Neuron (in vitro differentiated cells): ENCODE measurements at regions not wholly inside any gene's neighbourhood (a gene's known extent, or its start where the extent isn't known, plus 50 kb on each side); places are given as distances from the start of the nearest gene placed in this dataset.
A peak's percentile ranks its signal among the peaks of the same experiment; 100 is the strongest.

Experiments used
- H2AFZ ChIP-seq: one replicate; pipeline ENCODE4 v1.6.1; 2013; ENCODE audit warnings: low read depth, mild to moderate bottlenecking, inconsistent platforms, low read length, moderate library complexity
- H3K27me3 ChIP-seq: one replicate; pipeline ENCODE4 v1.6.1; 2013; ENCODE audit warnings: low read length; ENCODE audit not compliant: insufficient read depth
- H3K36me3 ChIP-seq: one replicate; pipeline ENCODE4 v1.6.1; 2013; ENCODE audit warnings: low read length; ENCODE audit not compliant: insufficient read depth
- H3K4me1 ChIP-seq: one replicate; pipeline ENCODE4 v1.6.1; 2013; ENCODE audit warnings: low read length; ENCODE audit not compliant: insufficient read depth
- H3K4me3 ChIP-seq: 2 replicates; pipeline ENCODE4 v1.5.1; 2013; ENCODE audit warnings: mild to moderate bottlenecking, low read length, moderate library complexity
- H3K9me3 ChIP-seq: one replicate; pipeline ENCODE4 v1.6.1; 2013; ENCODE audit warnings: low read length

DNA sequence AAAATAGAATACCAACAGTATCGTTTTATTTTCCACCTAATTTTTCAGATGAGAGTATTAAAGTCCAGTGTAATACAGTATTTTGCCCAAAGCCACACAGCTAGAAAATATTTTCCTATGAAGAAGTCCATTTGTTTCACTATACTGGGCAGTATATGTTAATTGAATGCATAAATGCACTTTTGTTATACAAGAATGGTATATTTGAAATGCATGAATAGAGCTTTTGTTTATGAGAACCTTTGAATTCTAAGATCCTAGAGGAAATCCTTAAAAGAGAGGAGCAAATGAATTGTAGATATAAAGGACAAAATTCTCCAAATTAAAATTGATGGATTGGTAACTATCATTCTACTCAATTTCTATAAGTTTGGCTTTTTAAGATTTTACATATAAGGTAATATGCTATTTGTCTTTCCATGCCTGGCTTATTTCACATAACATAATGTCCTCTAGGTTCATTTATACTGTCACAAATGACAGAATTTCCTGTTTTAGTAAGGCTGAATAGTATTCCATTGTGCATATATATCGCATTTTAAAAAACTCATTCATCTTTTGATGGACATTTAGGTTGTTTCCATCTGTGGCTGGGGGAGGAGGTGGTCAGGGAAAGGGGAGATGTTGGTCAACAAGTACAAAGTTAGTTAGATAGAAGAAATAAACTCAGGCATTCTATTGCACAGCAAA is 136.6 kb upstream of the DCN start:
- Histone ChIP-seq H3K27me3 (no peaks in the 10 kb centered on the region), H3K36me3 (no peaks in the 10 kb centered on the region), H3K9me3 (no peaks in the 10 kb centered on the region), H3K4me3 (no peak overlapping the region), H2AFZ (no peak overlapping the region), H3K4me1 (no peaks in the 10 kb centered on the region)

DNA sequence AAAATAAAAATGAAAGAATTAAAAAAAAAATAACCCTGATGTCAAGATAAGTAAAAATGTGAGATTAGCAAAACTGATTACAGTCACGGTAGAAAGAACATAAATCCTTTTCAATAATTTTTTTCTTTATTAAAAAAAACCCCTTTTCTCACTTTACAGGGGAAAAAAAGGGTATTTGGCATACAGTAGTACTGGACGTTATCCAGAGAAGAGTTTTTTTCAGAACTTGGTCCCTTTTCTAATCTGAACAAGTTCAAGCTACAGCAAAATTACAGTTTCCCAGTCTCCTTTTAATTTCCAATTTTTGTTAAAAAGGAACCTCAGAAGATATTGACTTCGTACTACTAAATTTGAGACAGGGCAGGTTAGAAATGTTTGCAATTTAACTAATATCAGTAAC is 134.7 kb upstream of the DCN start:
- Histone ChIP-seq H3K4me1 (no peaks in the 10 kb centered on the region), H3K36me3 (no peaks in the 10 kb centered on the region), H2AFZ (no peak overlapping the region), H3K27me3 (no peaks in the 10 kb centered on the region), H3K9me3 (no peaks in the 10 kb centered on the region), H3K4me3 (no peak overlapping the region)

DNA sequence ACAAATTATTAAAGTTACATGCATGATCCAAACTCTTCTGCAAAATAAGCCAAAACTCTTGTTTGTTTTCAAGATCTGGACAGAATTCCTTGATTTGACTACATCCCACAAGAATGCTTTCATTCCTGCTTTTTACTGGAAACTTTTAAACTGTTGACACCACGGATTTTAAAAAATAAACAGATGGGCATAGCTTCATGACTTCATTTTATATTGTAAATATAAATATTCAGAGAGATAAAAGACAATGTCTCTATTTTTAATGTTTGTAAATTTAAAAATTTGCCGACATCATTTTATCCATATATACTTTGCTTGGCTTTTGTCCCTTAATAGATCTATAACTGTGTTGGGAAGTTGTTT is 134.3 kb upstream of the DCN start:
- Histone ChIP-seq H2AFZ (no peak overlapping the region), H3K36me3 (no peaks in the 10 kb centered on the region), H3K9me3 (no peaks in the 10 kb centered on the region), H3K4me3 (no peak overlapping the region), H3K27me3 (no peaks in the 10 kb centered on the region), H3K4me1 (no peaks in the 10 kb centered on the region)

DNA sequence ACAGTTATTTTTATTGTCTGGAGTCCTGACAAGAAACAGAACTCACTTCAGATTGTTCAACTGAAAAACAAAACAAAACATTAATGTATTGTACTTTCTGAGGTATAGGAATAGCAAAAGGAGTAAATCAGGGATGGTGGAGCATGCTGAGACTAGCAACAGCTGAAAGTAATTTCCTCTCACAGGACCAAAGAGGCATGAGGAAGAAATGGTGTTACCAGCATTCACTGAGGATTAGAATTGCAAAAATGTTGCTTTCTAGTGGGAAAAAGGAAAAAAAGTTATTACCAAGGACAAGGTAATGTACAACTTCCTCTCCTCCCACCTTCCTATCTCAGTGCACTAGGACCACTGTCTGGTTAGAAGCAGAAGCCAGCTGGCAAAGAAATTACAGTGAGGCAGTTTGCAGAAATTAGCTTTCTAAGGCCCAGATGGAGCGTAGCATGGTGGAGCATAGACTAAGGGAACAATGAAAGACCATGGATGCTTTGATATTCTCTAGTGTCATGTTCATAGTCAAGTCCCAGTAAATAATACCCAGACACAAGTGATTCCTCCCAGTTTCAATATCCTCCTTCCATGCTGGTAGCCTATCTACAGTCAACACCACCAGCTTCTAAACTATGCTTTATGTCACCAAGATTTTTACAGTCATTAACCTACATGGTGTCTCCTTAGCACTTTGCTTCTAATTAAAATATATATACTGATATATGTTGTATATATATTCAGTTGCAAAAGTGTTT is 133.7 kb upstream of the DCN start:
- H2AFZ ChIP-seq: no peak overlapping the region
- no peaks in the 10 kb centered on the region for H3K9me3 ChIP-seq
- H3K4me1 ChIP-seq: no peaks in the 10 kb centered on the region
- no peak overlapping the region for H3K4me3 ChIP-seq
- no peaks in the 10 kb centered on the region for H3K36me3 ChIP-seq
- H3K27me3 ChIP-seq: no peaks in the 10 kb centered on the region

DNA sequence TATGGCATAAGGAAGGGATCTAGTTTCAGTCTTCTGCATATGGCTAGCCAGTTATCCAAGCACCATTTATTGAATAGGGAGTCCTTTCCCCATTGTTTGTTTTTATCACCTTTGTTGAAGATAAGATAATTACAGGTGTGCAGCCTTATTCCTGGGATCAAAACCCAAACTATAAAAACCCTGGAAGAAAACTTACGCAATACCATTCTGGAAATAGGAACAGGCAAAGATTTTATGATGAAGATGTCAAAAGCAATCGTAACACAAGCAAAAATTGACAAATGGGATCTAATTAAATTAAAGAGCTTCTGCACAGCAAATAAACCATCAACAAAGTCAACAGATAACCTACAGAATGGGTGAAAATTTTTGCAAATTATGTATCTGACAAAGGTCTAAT is 128.5 kb upstream of the DCN start:
- Histone ChIP-seq H3K27me3 (no peaks in the 10 kb centered on the region), H3K9me3 (no peaks in the 10 kb centered on the region), H2AFZ (no peak overlapping the region), H3K4me3 (no peak overlapping the region), H3K4me1 (no peaks in the 10 kb centered on the region), H3K36me3 (no peaks in the 10 kb centered on the region)

DNA sequence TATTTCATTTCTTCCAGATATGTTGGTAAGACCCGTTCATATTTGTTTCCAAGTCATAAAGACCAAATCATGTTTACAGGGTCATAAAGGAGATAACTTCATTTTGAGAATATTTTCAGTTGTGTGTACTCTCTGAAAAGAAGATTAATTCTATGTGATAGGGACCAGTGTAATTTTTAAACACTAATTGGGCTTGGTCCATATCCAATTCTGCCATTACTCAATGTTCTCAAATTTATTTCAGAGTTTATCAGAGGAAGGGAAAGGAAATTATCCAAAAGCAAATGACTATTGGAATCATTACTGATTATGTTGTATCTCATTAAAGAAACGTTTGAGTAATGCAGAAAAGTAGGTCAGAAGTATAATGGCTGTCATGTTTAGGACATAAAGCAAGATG is 126.8 kb upstream of the DCN start:
- Histone ChIP-seq H3K27me3 (no peaks in the 10 kb centered on the region), H2AFZ (no peak overlapping the region), H3K9me3 (no peaks in the 10 kb centered on the region), H3K36me3 (no peaks in the 10 kb centered on the region), H3K4me1 (peaks cover 3% of the 10 kb centered on the region), H3K4me3 (no peak overlapping the region)

DNA sequence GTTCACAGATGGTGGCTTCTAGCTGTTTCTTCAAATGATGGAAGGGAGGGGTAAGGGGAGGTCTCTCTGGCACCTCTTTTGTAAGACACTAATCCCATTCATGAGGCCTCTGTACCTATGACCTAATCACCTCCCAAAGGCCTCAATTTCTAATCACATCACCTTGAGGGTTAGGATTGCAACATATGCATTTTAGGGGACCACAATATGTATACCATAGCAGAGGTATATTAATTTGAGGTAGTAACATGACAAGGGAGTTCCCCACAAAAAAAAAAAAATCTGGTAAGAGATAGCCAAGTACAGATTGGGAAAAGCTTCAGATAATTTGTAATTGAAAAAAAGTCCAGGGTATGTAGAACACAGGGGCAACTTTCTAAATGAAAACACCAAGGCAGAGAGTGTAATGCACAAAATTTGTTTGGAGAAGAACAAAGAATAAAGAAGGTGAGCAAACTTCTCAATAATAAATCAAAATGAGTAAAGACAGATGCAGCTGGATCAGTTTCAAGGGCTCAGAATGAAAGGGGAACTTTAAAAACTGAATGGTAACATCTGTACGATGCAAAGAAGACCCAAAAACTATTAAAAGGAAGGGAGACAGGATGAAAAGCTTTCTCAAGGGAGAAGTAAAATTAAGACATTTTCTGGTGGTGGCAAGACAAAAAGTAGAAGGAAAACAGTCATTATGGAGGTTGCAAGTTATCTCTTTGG is 125.5 kb upstream of the DCN start:
- Histone ChIP-seq H3K27me3 (no peaks in the 10 kb centered on the region), H3K9me3 (no peaks in the 10 kb centered on the region), H2AFZ (peak overlapping the region; percentile 4), H3K4me1 (peaks cover 14% of the 10 kb centered on the region), H3K36me3 (no peaks in the 10 kb centered on the region), H3K4me3 (no peak overlapping the region)

DNA sequence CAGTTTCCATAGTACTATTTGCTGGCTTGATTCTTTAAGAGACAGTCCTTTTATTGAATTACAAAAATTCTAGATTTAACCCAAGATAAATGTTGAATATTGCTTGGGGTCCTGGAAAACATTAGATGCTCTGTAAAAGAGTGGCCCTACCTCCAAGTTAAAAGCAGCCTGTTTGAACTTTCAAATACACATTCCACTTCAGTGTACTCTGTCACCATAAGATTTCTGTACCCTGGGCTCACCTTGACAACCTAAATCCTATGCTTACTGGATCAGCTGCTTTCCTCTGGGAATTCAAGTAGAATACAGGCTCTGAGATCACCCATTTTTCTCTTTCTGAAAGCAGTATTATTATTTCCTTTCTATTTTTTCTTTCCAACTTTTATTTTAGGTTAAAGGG is 107.7 kb upstream of the DCN start:
- Histone ChIP-seq H3K4me3 (no peak overlapping the region), H2AFZ (no peak overlapping the region), H3K4me1 (peaks cover 6% of the 10 kb centered on the region), H3K9me3 (no peaks in the 10 kb centered on the region), H3K36me3 (no peaks in the 10 kb centered on the region), H3K27me3 (no peaks in the 10 kb centered on the region)

DNA sequence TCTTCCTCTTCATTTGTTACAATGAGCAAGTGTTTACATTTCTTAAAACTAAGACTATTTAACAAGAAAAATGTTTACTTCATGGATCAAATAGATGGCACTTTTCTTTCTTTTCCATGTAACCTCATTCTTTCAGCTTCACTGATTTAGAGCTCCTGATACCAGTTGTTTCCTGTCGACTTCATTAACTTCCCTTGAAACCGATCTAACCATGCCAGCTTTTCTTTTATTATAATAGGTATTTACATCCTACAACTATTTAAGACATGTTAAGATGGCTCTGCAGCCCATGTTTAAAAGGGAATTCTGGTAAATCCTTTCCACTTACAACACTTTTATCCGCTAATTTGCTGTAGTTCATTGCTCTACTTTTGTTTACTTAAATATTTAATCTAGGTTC is 107.3 kb upstream of the DCN start:
- Histone ChIP-seq H3K4me3 (no peak overlapping the region), H3K36me3 (no peaks in the 10 kb centered on the region), H3K9me3 (no peaks in the 10 kb centered on the region), H2AFZ (peak overlapping the region; percentile 26), H3K27me3 (no peaks in the 10 kb centered on the region), H3K4me1 (peaks cover 6% of the 10 kb centered on the region)

DNA sequence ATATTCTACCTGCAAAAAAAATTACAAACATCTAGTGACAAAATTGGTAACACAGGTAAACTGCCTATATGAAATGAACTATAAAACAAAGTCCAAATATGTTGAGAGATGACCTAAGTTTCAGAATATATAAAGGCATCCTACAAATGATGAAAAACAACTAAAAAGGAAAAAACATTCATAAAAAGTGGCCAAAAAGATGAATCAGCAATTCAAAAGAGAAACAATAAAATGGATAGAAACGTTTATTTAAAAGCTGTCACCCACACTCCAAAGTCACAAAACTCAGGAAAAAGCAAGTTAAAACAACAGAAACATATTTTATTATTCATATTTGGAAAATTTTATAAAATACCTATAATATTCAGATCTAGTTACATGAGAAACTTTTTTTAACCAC is 106.5 kb upstream of the DCN start:
- Histone ChIP-seq H3K27me3 (no peaks in the 10 kb centered on the region), H3K4me3 (no peak overlapping the region), H3K36me3 (no peaks in the 10 kb centered on the region), H3K9me3 (no peaks in the 10 kb centered on the region), H2AFZ (no peak overlapping the region), H3K4me1 (peaks cover 6% of the 10 kb centered on the region)

DNA sequence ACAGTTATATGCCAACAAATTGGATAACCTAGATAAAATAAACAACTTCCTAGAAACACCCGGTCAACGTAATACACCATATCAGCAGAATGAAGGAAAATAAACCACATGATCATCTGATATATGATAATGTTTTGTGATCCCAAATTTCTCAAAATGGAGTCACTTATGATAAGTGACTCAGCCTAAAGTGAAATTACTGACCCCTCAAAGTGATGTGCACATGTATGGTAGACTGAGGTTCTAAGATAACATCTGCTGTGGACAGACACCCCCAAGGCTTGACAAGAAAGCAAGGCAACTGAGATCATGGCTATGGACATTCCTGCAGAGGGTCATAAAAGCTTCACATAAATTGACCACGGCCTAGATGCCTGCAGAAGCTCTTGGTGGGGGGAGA is 105.1 kb upstream of the DCN start:
- no peaks in the 10 kb centered on the region for H3K27me3 ChIP-seq
- H3K4me1 ChIP-seq: peaks cover 6% of the 10 kb centered on the region
- no peak overlapping the region for H2AFZ ChIP-seq
- H3K4me3 ChIP-seq: no peak overlapping the region
- no peaks in the 10 kb centered on the region for H3K36me3 ChIP-seq
- no peaks in the 10 kb centered on the region for H3K9me3 ChIP-seq

DNA sequence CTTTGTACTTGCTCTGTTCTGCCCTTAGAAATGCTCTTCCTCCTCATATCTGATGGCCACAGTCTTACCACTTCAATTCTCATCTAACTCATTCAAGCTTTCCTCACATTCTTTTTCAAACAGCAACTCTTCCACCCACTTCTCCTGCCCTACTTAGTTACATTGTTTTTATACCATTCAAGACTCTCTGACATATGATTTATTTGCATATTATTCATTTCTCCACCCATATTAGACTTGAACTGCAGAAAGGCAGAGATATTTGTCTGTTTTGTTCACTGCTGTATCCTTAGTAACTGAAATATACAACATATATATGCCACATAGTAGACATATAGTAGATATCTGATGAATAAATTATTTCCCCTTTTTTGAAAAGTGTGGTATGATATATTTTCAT is 95.5 kb upstream of the DCN start:
- Histone ChIP-seq H3K36me3 (no peaks in the 10 kb centered on the region), H3K9me3 (no peaks in the 10 kb centered on the region), H3K27me3 (no peaks in the 10 kb centered on the region), H3K4me1 (no peaks in the 10 kb centered on the region), H3K4me3 (no peak overlapping the region), H2AFZ (no peak overlapping the region)

DNA sequence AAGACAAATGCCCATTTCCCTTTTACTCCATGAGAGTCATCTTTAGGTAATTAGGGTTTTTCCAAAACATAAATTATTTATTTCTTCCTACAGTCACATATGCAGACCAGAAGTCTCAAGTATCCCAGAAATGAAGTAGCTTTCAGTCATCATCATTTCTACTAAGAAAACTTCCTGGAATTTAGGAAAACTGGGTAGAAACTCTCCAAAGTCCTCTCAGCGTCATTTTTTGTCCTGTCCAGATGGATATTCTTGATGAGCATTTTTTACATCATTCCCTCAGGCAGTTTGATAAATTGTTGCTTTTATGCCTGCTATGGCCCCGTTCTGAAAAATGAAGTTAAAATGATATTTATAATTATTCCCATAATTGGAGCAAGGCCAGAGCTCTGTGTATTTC is 93.9 kb upstream of the DCN start:
- no peaks in the 10 kb centered on the region for H3K36me3 ChIP-seq
- no peaks in the 10 kb centered on the region for H3K9me3 ChIP-seq
- no peak overlapping the region for H3K4me3 ChIP-seq
- no peak overlapping the region for H2AFZ ChIP-seq
- H3K4me1 ChIP-seq: peaks cover 3% of the 10 kb centered on the region
- no peaks in the 10 kb centered on the region for H3K27me3 ChIP-seq
